Uterus (tissue), 3 donors: ENCODE measurements at regions not wholly inside any gene's neighbourhood (a gene's known extent, or its start where the extent isn't known, plus 50 kb on each side); places are given as distances from the start of the nearest gene placed in this dataset.

Source experiments
- DNase-seq, 2 donors: peaks; one replicate each; pipeline ENCODE4 v3.0.0-alpha.2; 2019 to 2020
- H3K27ac ChIP-seq, 2 donors: fragments of 200-600 bp; sonication (generic); 1 replicate in 1 of 2; 2 replicates in 1 of 2; pipeline ENCODE4 v1.5.1; 2016 to 2018
- H3K27me3 ChIP-seq, 2 donors: fragments of 200-600 bp; sonication (generic); one replicate each; pipeline ENCODE4 v1.5.1; 2018 to 2019; ENCODE audit warnings: control low read depth in 1 of 2
- H3K36me3 ChIP-seq, 2 donors: fragments of 200-600 bp; sonication (generic); one replicate each; pipeline ENCODE4 v1.5.1; 2019; ENCODE audit warnings: control low read depth in 1 of 2
- H3K4me1 ChIP-seq, 2 donors: fragments of 200-600 bp; sonication (generic); one replicate each; pipeline ENCODE4 v1.5.1; 2018 to 2019; ENCODE audit warnings: control low read depth in 1 of 2
- H3K4me3 ChIP-seq, 2 donors: fragments of 200-600 bp; sonication (generic); 1 replicate in 1 of 2; 2 replicates in 1 of 2; pipeline ENCODE4 v1.5.1; 2018 to 2019; ENCODE audit warnings: mild to moderate bottlenecking in 1 of 2
- H3K9me3 ChIP-seq, 2 donors: fragments of 200-600 bp; sonication (generic); one replicate each; pipeline ENCODE4 v1.5.1; 2019; ENCODE audit warnings: control low read depth in 1 of 2
- POLR2A ChIP-seq, 2 donors: fragments of 450-650 bp; IDR thresholded peaks; one replicate each; pipeline ENCODE4 v1.6.1; 2016; ENCODE audit warnings: antibody characterized with exemption in 2 of 2, mild to moderate bottlenecking in 1 of 2, moderate library complexity in 1 of 2
- intact Hi-C: fragments of 100-400 bp; cut with DNase I; formaldehyde crosslinking; loops from one replicate; pipeline ENCODE4 v1.15.1; 2023; ENCODE audit warnings: low total_unique reads
- TF ChIP-seq, protein P1 (sequence below), 4 experiments: fragments of 200-600 bp in 2 of 4; fragments of 450-650 bp in 2 of 4; sonication (generic) in 2 of 4; IDR thresholded peaks; one replicate each; pipeline ENCODE4 v1.5.1; 2016 to 2019; ENCODE audit warnings: antibody characterized with exemption in 4 of 4, mild to moderate bottlenecking in 2 of 4, moderate library complexity in 1 of 4
- donor health status: DM: yes; HTN: yes; CAD: no.

DNA sequence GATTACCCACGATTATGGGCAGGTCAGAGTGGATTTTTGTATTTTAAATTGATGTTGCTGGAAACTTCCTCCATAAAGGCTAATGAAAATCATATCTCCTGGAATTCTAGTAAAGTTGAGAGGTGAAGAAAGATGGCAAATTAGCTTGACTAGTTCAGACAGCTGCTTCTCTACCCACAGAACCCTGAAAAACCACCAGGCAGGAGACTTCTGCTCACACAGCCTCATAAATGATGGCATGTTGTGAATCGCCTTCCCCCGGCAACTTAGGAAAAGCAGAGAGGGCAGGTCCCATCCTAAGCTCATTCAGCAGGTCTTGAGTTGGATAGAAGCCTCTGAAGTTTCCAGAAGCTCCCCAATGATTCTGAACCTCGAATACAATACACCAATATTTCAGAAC, 87.6 kb upstream of the SLC7A1 start:
- no peak for TF ChIP-seq POLR2A (IDR thresholded peaks at IDR 0.05)
- TF ChIP-seq, protein P1, sequence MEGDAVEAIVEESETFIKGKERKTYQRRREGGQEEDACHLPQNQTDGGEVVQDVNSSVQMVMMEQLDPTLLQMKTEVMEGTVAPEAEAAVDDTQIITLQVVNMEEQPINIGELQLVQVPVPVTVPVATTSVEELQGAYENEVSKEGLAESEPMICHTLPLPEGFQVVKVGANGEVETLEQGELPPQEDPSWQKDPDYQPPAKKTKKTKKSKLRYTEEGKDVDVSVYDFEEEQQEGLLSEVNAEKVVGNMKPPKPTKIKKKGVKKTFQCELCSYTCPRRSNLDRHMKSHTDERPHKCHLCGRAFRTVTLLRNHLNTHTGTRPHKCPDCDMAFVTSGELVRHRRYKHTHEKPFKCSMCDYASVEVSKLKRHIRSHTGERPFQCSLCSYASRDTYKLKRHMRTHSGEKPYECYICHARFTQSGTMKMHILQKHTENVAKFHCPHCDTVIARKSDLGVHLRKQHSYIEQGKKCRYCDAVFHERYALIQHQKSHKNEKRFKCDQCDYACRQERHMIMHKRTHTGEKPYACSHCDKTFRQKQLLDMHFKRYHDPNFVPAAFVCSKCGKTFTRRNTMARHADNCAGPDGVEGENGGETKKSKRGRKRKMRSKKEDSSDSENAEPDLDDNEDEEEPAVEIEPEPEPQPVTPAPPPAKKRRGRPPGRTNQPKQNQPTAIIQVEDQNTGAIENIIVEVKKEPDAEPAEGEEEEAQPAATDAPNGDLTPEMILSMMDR (IDR thresholded peaks at IDR 0.05), result no peak
- no peaks in the 10 kb centered on the region for H3K27me3 ChIP-seq
- no peaks in the 10 kb centered on the region for H3K4me1 ChIP-seq
- H3K9me3 ChIP-seq, result no peaks in the 10 kb centered on the region
- H3K27ac ChIP-seq, result no peak overlapping the region
- no peaks in the 10 kb centered on the region for H3K36me3 ChIP-seq
- intact Hi-C loops, result no loop called here
- DNase-seq, result no peak
- no peak overlapping the region for H3K4me3 ChIP-seq

DNA sequence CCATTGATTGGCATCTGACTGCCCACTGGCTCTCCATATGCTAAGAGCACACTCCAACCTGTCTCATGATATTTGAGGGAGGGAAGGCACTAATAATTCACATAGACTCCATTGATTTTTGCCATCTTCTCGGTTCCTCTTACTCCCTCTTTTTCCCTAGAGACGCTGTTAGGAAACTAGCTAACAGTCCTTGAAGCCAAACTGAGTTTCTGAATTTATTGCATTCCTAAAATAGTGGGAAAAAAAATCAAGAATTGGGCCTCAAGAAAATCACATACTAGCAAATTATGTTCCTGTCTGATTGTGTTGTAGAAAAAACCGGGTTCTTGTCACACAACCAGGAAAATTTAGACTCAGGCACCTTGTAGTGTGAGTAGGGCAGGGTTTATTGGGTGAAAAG, 86.4 kb upstream of the SLC7A1 start:
- Histone ChIP-seq H3K4me3 (no peak overlapping the region), H3K9me3 (no peaks in the 10 kb centered on the region), H3K27me3 (no peaks in the 10 kb centered on the region), H3K36me3 (no peaks in the 10 kb centered on the region), H3K4me1 (no peaks in the 10 kb centered on the region), H3K27ac (no peak overlapping the region)
- intact Hi-C loops, result no loop called here
- TF ChIP-seq, protein P1 (IDR thresholded peaks at IDR 0.05), result no peak
- TF ChIP-seq POLR2A (IDR thresholded peaks at IDR 0.05), result no peak
- DNase-seq, result no peak

DNA sequence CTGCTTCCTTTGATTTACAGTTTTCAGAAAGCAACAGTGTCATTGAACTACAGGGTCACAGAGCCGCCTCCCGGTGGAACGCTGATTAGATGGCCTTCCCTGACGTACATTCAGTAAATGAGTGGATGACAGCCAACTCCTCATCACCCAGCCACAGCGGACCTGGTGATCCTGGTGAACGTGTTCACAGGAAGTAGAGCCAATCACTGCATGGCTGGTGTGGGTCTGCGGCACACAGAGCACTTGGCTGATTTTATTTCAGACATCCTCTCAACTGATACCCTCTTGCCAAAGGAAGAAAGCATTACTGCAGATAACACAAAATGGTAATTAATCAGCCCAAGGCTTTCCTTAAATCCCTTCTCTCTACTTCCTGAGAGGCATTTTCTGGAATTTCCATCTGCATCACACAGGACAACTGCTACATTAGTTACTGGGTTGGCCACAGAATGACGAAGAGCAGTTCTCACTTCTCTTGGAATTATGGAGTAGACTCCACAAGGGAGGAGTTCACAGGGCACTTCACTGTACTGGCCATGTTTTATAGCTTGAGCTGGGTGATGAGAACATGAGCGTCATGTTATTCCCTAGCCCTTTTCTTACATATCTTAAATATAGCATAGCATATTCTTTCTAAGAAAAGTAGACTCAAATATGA, 84.0 kb upstream of the SLC7A1 start:
- TF ChIP-seq, protein P1 (IDR thresholded peaks at IDR 0.05), result no peak
- TF ChIP-seq POLR2A (IDR thresholded peaks at IDR 0.05), result no peak
- H3K4me1 ChIP-seq, result no peaks in the 10 kb centered on the region
- peak in 1 of 2 donors; percentile 36 for DNase-seq
- no peak overlapping the region for H3K27ac ChIP-seq
- no peaks in the 10 kb centered on the region for H3K27me3 ChIP-seq
- no peaks in the 10 kb centered on the region for H3K9me3 ChIP-seq
- intact Hi-C loops, result no loop called here
- H3K36me3 ChIP-seq, result no peaks in the 10 kb centered on the region
- no peak overlapping the region for H3K4me3 ChIP-seq

DNA sequence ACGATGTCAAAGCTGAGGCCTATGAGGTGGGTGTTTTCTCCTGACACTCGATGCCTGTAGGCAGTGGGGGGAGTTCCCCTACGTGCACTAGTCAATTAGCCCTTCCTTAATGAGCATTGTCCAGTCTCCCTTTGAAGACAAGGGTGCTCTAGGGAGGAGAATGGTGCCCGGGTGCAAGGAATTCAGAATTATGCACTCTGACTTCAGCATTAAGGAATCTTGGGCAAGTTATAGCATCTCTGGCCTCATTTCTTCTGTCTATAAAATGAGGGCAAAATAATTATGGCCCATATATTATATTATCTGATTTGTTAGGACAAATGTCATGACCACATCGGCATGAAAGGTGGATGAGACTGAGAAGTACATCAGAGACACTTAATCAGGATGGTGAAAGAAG, 82.1 kb upstream of the SLC7A1 start:
- H3K36me3 ChIP-seq, result no peaks in the 10 kb centered on the region
- no peaks in the 10 kb centered on the region for H3K4me1 ChIP-seq
- intact Hi-C loops, result no loop called here
- no peak for DNase-seq
- no peak overlapping the region for H3K27ac ChIP-seq
- no peak overlapping the region for H3K4me3 ChIP-seq
- H3K27me3 ChIP-seq, result no peaks in the 10 kb centered on the region
- no peak for TF ChIP-seq POLR2A (IDR thresholded peaks at IDR 0.05)
- TF ChIP-seq, protein P1 (IDR thresholded peaks at IDR 0.05), result no peak
- H3K9me3 ChIP-seq, result no peaks in the 10 kb centered on the region

DNA sequence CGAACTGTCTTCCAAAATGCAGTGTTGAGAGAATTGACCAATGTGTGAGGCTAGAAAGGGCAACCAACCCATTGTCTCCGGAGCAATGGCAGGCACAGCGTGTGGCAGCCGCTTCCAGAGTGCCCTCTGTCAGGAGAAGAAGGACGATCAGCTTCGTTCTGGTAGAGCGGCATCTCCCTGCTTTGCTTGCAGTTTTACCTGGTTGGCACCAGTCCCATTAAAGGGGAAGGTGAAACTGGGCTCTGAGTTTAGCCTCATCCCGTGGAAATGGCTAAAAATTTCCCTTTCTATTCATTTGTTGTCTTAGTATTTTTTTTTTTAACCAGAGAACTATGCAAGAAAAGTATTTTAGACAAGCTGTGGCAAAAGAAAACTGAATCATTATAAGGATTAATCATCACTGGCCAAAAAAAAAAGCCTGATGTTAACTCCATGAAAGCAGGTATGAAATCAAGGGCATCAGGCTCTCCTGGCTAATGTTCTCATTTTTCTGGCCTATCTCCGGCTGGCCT, 81.5 kb upstream of the SLC7A1 start:
- Histone ChIP-seq H3K4me3 (no peak overlapping the region), H3K4me1 (no peaks in the 10 kb centered on the region), H3K9me3 (no peaks in the 10 kb centered on the region), H3K36me3 (no peaks in the 10 kb centered on the region), H3K27me3 (no peaks in the 10 kb centered on the region), H3K27ac (no peak overlapping the region)
- intact Hi-C loops, result no loop called here
- no peak for DNase-seq
- TF ChIP-seq, protein P1 (IDR thresholded peaks at IDR 0.05), result no peak
- no peak for TF ChIP-seq POLR2A (IDR thresholded peaks at IDR 0.05)
